HEK293T (cell line): ENCODE measurements at regions not wholly inside any gene's neighbourhood (a gene's known extent, or its start where the extent isn't known, plus 50 kb on each side); places are given as distances from the start of the nearest gene placed in this dataset.

Experiments used
- ARNT ChIP-seq: fragments of 450-650 bp; IDR thresholded peaks from 2 replicates; pipeline ENCODE4 v1.6.1; 2017; ENCODE audit warnings: mild to moderate bottlenecking
- BHLHE40 ChIP-seq: fragments of 450-650 bp; IDR thresholded peaks from 2 replicates; pipeline ENCODE4 v1.6.1; 2016; ENCODE audit warnings: mild to moderate bottlenecking, moderate library complexity, borderline replicate concordance
- ELF4 ChIP-seq: fragments of 450-650 bp; IDR thresholded peaks from 2 replicates; pipeline ENCODE4 v1.6.1; 2017; ENCODE audit warnings: antibody characterized with exemption
- FOXA1 ChIP-seq: fragments of 450-650 bp; IDR thresholded peaks from 2 replicates; pipeline ENCODE4 v1.6.1; 2016; ENCODE audit warnings: mild to moderate bottlenecking
- FOXK2 ChIP-seq: fragments of 450-650 bp; IDR thresholded peaks from 2 replicates; pipeline ENCODE4 v1.6.1; 2016; ENCODE audit warnings: mild to moderate bottlenecking
- FOXM1 ChIP-seq: fragments of 450-650 bp; IDR thresholded peaks from 2 replicates; pipeline ENCODE4 v1.6.1; 2017; ENCODE audit warnings: mild to moderate bottlenecking, borderline replicate concordance
- HDGF ChIP-seq: fragments of 450-650 bp; IDR thresholded peaks from 2 replicates; pipeline ENCODE4 v1.6.1; 2017; ENCODE audit warnings: antibody characterized with exemption, borderline replicate concordance
- LEF1 ChIP-seq: fragments of 450-650 bp; IDR thresholded peaks from 2 replicates; pipeline ENCODE4 v1.6.1; 2017; ENCODE audit warnings: mild to moderate bottlenecking, borderline replicate concordance
- PKNOX1 ChIP-seq: fragments of 450-650 bp; IDR thresholded peaks from 2 replicates; pipeline ENCODE4 v1.6.1; 2016
- SP1 ChIP-seq: fragments of 450-650 bp; IDR thresholded peaks from 2 replicates; pipeline ENCODE4 v1.6.1; 2017
- TARDBP ChIP-seq: fragments of 450-650 bp; IDR thresholded peaks from 2 replicates; pipeline ENCODE4 v1.6.1; 2016

DNA sequence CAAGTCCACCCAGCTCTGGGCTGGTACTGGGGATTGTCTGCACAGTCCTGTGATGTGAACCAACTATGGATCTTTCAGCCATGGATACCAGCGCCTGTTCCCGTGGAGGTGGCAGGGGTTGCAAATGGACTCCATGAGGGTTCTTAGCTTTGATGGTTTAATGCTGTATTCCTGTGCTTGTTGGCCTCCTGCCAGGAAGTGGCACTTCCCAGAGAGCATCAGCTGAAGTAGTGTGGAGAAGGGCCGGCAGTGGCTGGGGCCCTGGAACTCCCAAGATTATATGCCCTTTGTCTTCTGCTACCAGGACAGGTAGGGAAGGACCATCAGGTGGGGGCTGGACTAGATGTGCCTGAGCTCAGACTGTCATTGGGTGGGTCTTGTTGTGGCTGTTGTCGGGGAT is 1104.8 kb upstream of the COX7C start:
- no peak for TF ChIP-seq BHLHE40
- TF ChIP-seq PKNOX1, result no peak
- TF ChIP-seq ARNT, result no peak
- TF ChIP-seq ELF4, result no peak
- no peak for TF ChIP-seq FOXM1
- no peak for TF ChIP-seq HDGF
- no peak for TF ChIP-seq FOXA1
- no peak for TF ChIP-seq LEF1
- TF ChIP-seq FOXK2, result no peak
- no peak for TF ChIP-seq SP1
- TF ChIP-seq TARDBP, result no peak
